Left lung (tissue), 4 donors: ENCODE measurements at regions not wholly inside any gene's neighbourhood (a gene's known extent, or its start where the extent isn't known, plus 50 kb on each side); places are given as distances from the start of the nearest gene placed in this dataset.

Source experiments
- ATAC-seq: fragments of 200-7000 bp; cut with Tn5 transposase; one replicate; pipeline ENCODE4 v1.9.1; 2020; ENCODE audit warnings: moderate library complexity
- DNase-seq, 4 donors: peaks; one replicate each; pipeline ENCODE4 v3.0.0-alpha.2; 2013 to 2020
- H3K27ac ChIP-seq, 2 donors: fragments of 200-600 bp; sonication (generic) in 1 of 2; one replicate each; pipeline versions ENCODE4 v1.5.0 to v1.8.0; 2020 to 2021
- H3K27me3 ChIP-seq, 2 donors: fragments of 200-600 bp; sonication (generic) in 1 of 2; one replicate each; pipeline versions ENCODE4 v1.5.0 to v1.8.0; 2020 to 2021
- H3K36me3 ChIP-seq, 2 donors: fragments of 200-600 bp; sonication (generic) in 1 of 2; one replicate each; pipeline versions ENCODE4 v1.5.0 to v1.8.0; 2020 to 2021
- H3K4me1 ChIP-seq, 2 donors: fragments of 200-600 bp; one replicate each; pipeline ENCODE4 v1.8.0; 2021
- H3K4me3 ChIP-seq, 2 donors: fragments of 200-600 bp; sonication (generic) in 1 of 2; one replicate each; pipeline versions ENCODE4 v1.5.0 to v1.8.0; 2020 to 2021; ENCODE audit warnings: mild to moderate bottlenecking in 1 of 2
- H3K9me3 ChIP-seq, 2 donors: fragments of 200-600 bp; sonication (generic) in 1 of 2; one replicate each; pipeline versions ENCODE4 v1.5.0 to v1.8.0; 2020 to 2021
- CTCF ChIP-seq, 2 donors: fragments of 200-600 bp; sonication (generic) in 1 of 2; IDR thresholded peaks; one replicate each; pipeline versions ENCODE4 v1.5.0 to v1.8.0; 2021; ENCODE audit warnings: antibody characterized with exemption in 2 of 2
- intact Hi-C, 2 donors: fragments of 100-400 bp; cut with DNase I; formaldehyde crosslinking; loops; one replicate each; pipeline versions ENCODE4 v1.11.2 to v1.14.2; 2022
- donor health status: DM: no; HTN: yes; CAD: no.
- donor health status: DM: no; HTN: no; CAD: no.

- Histone ChIP-seq H3K4me3 (no peak overlapping the region), H3K4me1 (no peaks in the 10 kb centered on the region), H3K27me3 (no peaks in the 10 kb centered on the region), H3K27ac (no peak overlapping the region), H3K9me3 (no peaks in the 10 kb centered on the region), H3K36me3 (no peaks in the 10 kb centered on the region)
- intact Hi-C loops, result no loop called here
- DNase-seq (no peak), ATAC-seq (no peak)
- no peak for TF ChIP-seq CTCF (IDR thresholded peaks at IDR 0.05)
These were observed 51.6 kb upstream of the ZNF532 start for GRCh38 chr18:58813105-58813504.

- DNase-seq, result peak in 2 of 4 donors; percentile 47 to 55
These were observed 51.0 kb upstream of the ZNF532 start for GRCh38 chr18:58813561-58814225.

GRCh38 chr18:58814317-58814716, 50.4 kb upstream of the ZNF532 start:
- H3K36me3 ChIP-seq, result no peaks in the 10 kb centered on the region
- no peaks in the 10 kb centered on the region for H3K27me3 ChIP-seq
- H3K4me3 ChIP-seq, result no peak overlapping the region
- intact Hi-C loops, result no loop called here
- DNase-seq (no peak), ATAC-seq (no peak)
- TF ChIP-seq CTCF (IDR thresholded peaks at IDR 0.05), result no peak
- no peaks in the 10 kb centered on the region for H3K9me3 ChIP-seq
- no peaks in the 10 kb centered on the region for H3K4me1 ChIP-seq
- H3K27ac ChIP-seq, result no peak overlapping the region

More at GRCh38 chr18:58813561-58814225, 51.0 kb upstream of the ZNF532 start:
- H3K9me3 ChIP-seq, result no peaks in the 10 kb centered on the region
- ATAC-seq, result no peak
- intact Hi-C loops, result no loop called here
- no peak overlapping the region for H3K27ac ChIP-seq
- no peak for TF ChIP-seq CTCF (IDR thresholded peaks at IDR 0.05)
- H3K27me3 ChIP-seq, result no peaks in the 10 kb centered on the region
- no peaks in the 10 kb centered on the region for H3K4me1 ChIP-seq
- no peak overlapping the region for H3K4me3 ChIP-seq
- H3K36me3 ChIP-seq, result no peaks in the 10 kb centered on the region
